ENCODE measurements at regions not wholly inside any gene's neighbourhood (a gene's known extent, or its start where the extent isn't known, plus 50 kb on each side); places are given as distances from the start of the nearest gene placed in this dataset.

- no peak overlapping the region for H3K27ac ChIP-seq (ENCODE audit: low read length)
- no peak for TF ChIP-seq CTCF (IDR thresholded peaks at IDR 0.05)
- no peak overlapping the region for H3K4me3 ChIP-seq (ENCODE audit: low read length)
- 80% methylated on average over 6 of the region's 8 CpGs for WGBS (ENCODE audit: insufficient coverage)
- no peak overlapping the region for H3K27ac Mint-ChIP-seq
- intact Hi-C loops (cut with micrococcal nuclease) = no loop called here
- peaks cover 17 to 19% of the 10 kb centered on the region in 2 donors for H3K9me3 Mint-ChIP-seq
- no peaks in the 10 kb centered on the region for H3K36me3 ChIP-seq (ENCODE audit: control insufficient read depth, insufficient read depth, low read length)
- no peaks in the 10 kb centered on the region for H3K4me1 ChIP-seq (ENCODE audit: control insufficient read depth, insufficient read depth, low read length)
- no peaks in the 10 kb centered on the region for H3K9me3 ChIP-seq (ENCODE audit: control insufficient read depth, insufficient read depth, low read length)
- peaks cover 6% of the 10 kb centered on the region for H3K36me3 Mint-ChIP-seq
- DNase-seq = no peak
- ATAC-seq = no peak
- no peak overlapping the region for H3K4me3 Mint-ChIP-seq
- H3K27me3 ChIP-seq (ENCODE audit: control insufficient read depth, insufficient read depth, low read length) = no peaks in the 10 kb centered on the region
- no peaks in the 10 kb centered on the region for H3K27me3 Mint-ChIP-seq (ENCODE audit: low read depth in 2 of 2)
- no peaks in the 10 kb centered on the region for H3K4me1 Mint-ChIP-seq
Measured at GRCh38 chr14:87483271-87484260, 509.4 kb downstream of the GALC start.

GRCh38 chr14:87468531-87468930, 524.5 kb downstream of the GALC start:
- no peak overlapping the region for H3K27ac Mint-ChIP-seq
- Histone ChIP-seq H3K4me3 (ENCODE audit: low read length) (no peak overlapping the region), H3K4me1 (ENCODE audit: control insufficient read depth, insufficient read depth, low read length) (no peaks in the 10 kb centered on the region), H3K27me3 (ENCODE audit: control insufficient read depth, insufficient read depth, low read length) (no peaks in the 10 kb centered on the region), H3K9me3 (ENCODE audit: control insufficient read depth, insufficient read depth, low read length) (peaks cover 3% of the 10 kb centered on the region), H3K27ac (ENCODE audit: low read length) (no peak overlapping the region), H3K36me3 (ENCODE audit: control insufficient read depth, insufficient read depth, low read length) (no peaks in the 10 kb centered on the region)
- no peaks in the 10 kb centered on the region for H3K36me3 Mint-ChIP-seq
- no peak for TF ChIP-seq CTCF (IDR thresholded peaks at IDR 0.05)
- WGBS (ENCODE audit: insufficient coverage) = 92% methylated on average over 1 of the region's 1 CpG
- H3K4me3 Mint-ChIP-seq = no peak overlapping the region
- no peak for DNase-seq
- intact Hi-C loops (cut with micrococcal nuclease) = no loop called here
- H3K27me3 Mint-ChIP-seq (ENCODE audit: low read depth in 2 of 2) = no peaks in the 10 kb centered on the region
- no peaks in the 10 kb centered on the region for H3K4me1 Mint-ChIP-seq
- peaks cover 8 to 11% of the 10 kb centered on the region in 2 donors for H3K9me3 Mint-ChIP-seq
- no peak for ATAC-seq

GRCh38 chr14:87467578-87467977, 525.4 kb downstream of the GALC start:
- no peaks in the 10 kb centered on the region for H3K27me3 Mint-ChIP-seq (ENCODE audit: low read depth in 2 of 2)
- no peak overlapping the region for H3K4me3 Mint-ChIP-seq
- DNase-seq = no peak
- peaks cover 8 to 14% of the 10 kb centered on the region in 2 donors for H3K9me3 Mint-ChIP-seq
- TF ChIP-seq CTCF (IDR thresholded peaks at IDR 0.05) = no peak
- H3K4me1 Mint-ChIP-seq = no peaks in the 10 kb centered on the region
- H3K27ac Mint-ChIP-seq = no peak overlapping the region
- 100% methylated on average over 1 of the region's 1 CpG for WGBS (ENCODE audit: insufficient coverage)
- ATAC-seq = no peak
- H3K27ac ChIP-seq (ENCODE audit: low read length) = no peak overlapping the region
- intact Hi-C loops (cut with micrococcal nuclease) = no loop called here
- peaks cover 3% of the 10 kb centered on the region for H3K9me3 ChIP-seq (ENCODE audit: control insufficient read depth, insufficient read depth, low read length)
- no peaks in the 10 kb centered on the region for H3K4me1 ChIP-seq (ENCODE audit: control insufficient read depth, insufficient read depth, low read length)
- H3K27me3 ChIP-seq (ENCODE audit: control insufficient read depth, insufficient read depth, low read length) = no peaks in the 10 kb centered on the region
- no peak overlapping the region for H3K4me3 ChIP-seq (ENCODE audit: low read length)
- H3K36me3 ChIP-seq (ENCODE audit: control insufficient read depth, insufficient read depth, low read length) = no peaks in the 10 kb centered on the region
- no peaks in the 10 kb centered on the region for H3K36me3 Mint-ChIP-seq
